Activated CD8-positive, alpha-beta memory T cell treated with anti-CD3 and anti-CD28 coated beads, Interleukin-2, amount 50 U/mL, for 48 hours (primary cell): ENCODE measurements at regions not wholly inside any gene's neighbourhood (a gene's known extent, or its start where the extent isn't known, plus 50 kb on each side); places are given as distances from the start of the nearest gene placed in this dataset.
"Not testable (repeated sequence)": the region's sequence is repeated elsewhere in the genome, so short reads cannot be mapped to it uniquely, and the experiment has no call there.

ENCODE experiments used
- DNase-seq: peaks from one replicate; pipeline ENCODE4 v3.0.0-alpha.2; 2020

- no peak for DNase-seq
Observed at GRCh38 chr2:194721227-194721626, 935.8 kb upstream of the SLC39A10 start.

- DNase-seq, result no peak
Observed at GRCh38 chr2:194720462-194720861, 936.6 kb upstream of the SLC39A10 start.

DNA sequence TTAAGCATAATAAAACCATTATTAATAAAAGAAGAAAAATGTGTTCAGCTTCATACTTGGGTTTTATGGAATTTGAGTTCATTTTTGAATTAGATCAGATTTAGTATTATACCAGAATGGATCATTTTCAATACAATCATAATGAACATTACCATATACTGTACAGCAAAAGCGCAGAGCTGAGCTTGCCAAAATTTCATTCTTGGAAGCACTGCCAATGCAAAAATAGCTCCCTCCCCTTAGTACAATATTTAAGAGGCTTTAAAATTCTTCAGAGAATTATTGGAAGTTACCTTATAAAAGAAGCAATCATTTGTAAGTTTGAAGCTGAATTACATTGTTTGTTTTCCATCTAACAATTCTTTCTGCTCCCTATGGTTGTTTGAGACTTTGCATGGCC, 938.1 kb upstream of the SLC39A10 start:
- no peak for DNase-seq

DNA sequence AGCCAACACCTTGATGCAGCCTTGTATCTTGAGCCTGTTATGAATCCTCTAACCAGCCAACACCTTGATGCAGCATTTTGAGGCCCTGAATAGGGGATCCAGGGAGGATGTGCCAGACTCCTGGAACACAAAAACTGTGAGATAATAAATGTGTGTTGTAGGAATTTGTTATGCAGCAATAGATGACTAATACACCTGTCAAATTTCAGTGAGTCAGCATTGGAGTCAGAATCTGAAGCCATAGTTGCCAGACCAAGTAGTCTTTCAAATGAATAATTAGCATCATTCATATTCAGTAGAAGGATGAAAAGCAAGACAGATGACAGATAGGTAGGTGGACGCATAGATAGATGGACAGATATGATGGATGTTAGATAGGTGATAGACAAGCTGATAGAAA, 942.5 kb upstream of the SLC39A10 start:
- no peak for DNase-seq

- DNase-seq, result no peak
Observed at GRCh38 chr2:194709840-194710239, 947.2 kb upstream of the SLC39A10 start.

DNA sequence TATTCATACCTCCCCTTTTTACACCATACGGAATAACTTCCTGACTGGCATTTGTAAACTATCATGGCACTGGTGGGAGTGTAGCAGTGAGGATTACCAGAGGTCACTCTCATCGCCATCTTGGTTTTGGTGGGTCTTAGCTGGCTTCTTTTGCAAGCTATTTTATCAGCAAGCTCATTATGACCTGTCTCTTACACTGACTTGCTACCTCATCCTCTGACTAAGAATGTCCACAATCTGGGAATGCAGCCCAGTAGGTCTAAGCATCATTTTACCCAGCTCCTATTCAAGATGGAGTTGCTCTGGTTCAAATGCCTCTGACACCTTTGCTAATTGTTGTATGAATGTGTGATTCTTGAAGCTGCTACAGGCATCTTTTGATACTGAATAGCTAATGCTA, 950.8 kb upstream of the SLC39A10 start:
- no peak for DNase-seq

DNA sequence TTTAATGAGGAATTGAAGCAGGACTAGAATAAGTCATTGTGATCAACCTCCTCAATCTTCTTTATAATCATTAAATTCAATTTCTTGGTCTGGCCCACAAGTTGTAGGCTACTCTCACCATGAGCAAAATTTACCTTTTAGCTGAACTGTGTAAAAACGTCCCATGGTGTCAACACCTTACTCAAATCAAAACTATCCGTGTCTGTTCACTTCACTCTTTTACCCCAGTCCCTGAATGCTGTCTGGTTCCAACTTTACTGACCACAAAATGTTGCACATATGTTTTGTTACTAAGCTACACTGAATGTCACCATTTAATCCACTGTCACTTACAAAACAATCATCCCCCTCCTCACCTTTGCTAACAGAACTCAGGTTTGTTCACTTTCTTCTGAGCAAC, 951.6 kb upstream of the SLC39A10 start:
- no peak for DNase-seq

DNA sequence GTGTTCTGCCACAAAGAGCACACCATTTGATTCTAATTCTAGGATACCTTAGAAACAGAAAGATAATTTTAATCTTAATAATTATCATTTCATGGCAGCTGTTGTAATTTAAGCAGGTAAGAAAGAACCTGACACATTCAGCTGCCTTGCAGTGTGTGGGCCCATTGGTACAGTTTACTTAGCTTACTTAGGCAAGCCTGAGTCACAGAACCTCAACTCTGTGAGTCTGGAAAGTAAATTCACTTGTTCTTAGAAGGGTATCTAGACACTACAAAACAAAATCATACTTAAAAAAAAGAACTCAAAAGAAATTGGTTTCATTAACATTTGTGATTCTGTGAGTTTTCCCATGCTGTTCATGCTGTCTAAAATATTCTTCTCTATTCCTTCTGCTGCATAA, 956.3 kb upstream of the SLC39A10 start:
- no peak for DNase-seq

DNA sequence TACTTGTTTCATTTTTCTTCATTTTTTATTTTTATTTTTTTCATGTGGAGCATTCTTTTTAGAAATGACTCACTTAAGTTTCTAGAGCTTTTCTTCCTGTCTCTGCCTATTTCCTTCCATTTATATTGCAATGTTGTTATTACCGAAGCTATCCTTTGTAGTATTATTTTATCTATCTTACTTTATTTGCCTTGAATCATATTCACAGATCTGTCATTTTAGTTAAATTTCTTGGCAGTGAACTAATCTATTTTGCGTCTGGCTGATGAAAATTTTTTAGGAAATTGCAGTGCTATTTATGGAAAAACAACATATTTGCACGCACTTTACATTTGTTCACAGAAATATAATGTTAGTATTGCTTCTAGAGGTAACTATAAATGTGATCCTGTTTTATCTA, 956.9 kb upstream of the SLC39A10 start:
- DNase-seq, result no peak

DNA sequence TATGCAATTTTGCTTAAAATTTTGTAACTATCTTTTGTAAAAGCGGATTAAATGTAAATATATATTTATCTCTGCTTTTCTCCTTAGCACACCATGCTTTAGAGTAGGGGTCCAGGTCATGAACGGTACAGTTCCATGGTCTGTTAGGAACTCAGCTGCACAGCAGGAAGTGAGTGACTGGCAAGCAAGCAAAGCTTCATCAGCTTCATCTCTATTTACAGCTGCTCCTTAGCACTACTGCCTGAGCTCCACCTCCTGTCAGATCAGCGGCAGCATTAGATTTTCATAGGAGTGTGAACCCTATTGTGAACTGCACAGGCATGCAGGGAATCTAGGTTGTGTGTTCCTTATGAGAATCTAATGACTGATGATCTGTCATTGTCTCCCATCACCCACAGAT, 959.0 kb upstream of the SLC39A10 start:
- no peak for DNase-seq

GRCh38 chr2:194697439-194697838, 959.6 kb upstream of the SLC39A10 start:
- DNase-seq, result no peak

- no peak for DNase-seq
Observed at GRCh38 chr2:194696690-194697089, 960.3 kb upstream of the SLC39A10 start.

- DNase-seq, result no peak
Observed at GRCh38 chr2:194686569-194686968, 970.5 kb upstream of the SLC39A10 start.

DNA sequence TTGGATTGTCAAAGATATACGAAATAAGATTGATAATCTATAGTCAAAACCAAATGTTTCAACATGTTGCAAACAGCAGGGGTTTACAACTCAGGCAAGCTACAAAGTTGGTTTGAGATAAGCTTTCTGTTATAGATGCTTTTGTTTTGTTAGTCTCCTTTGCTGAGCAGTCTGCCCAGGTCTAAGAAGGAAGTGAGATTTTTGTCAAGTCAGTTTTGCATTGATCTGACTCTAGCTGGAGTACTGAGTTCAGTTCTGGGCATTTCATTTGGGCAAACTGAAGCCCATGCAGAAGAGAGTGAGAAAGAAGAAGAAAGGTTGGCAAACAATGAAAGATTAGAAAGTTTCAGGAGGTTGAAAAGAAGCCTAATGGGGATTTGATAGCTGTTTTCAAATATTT, 983.0 kb upstream of the SLC39A10 start:
- DNase-seq, result no peak

- DNase-seq, result no peak
Observed at GRCh38 chr2:194672994-194673393, 984.0 kb upstream of the SLC39A10 start.

GRCh38 chr2:194661431-194661830, 995.6 kb upstream of the SLC39A10 start:
- no peak for DNase-seq

GRCh38 chr2:194639057-194639456, 1018.0 kb upstream of the SLC39A10 start:
- not testable (repeated sequence) for DNase-seq

GRCh38 chr2:194621945-194622344, 1035.1 kb upstream of the SLC39A10 start:
- DNase-seq, result no peak

GRCh38 chr2:194619366-194619765, 1037.7 kb upstream of the SLC39A10 start:
- DNase-seq, result no peak

DNA sequence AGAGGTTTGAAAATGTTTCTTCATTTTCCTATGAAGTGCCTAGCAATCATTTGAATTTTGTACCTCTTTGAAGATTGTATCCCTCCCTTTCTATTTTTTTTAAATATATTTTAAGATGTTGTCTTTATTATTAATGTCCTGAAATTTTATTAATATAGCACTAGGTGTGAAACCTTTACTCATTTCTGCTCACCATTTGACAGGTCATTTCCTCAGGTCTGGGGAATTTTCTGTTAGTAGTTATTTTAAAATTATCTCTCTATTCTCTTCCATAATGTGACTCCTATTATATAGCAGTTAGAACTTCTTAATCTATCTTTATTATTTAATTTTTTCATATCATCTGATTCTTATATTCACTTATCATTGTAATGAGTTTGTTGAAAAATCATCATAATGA, 1038.6 kb upstream of the SLC39A10 start:
- no peak for DNase-seq

DNA sequence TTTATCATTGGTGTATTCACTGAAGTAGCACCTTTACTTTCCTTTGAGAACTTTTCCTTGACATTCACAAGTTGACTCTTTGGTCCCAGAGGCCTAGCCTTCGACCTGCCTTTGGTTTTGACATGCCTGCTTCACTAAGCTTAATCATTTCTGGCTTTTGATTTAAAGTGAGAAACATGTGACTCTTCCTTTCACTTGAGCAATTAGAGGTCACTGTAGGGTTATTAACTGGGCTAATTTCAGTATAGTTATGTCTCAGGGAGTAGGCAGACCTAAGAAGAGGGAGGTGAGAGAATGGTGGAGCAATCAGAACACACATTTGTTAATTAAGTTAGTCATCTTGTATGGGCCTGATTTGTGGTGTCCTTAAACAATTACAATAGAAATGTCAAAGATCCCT, 1040.7 kb upstream of the SLC39A10 start:
- no peak for DNase-seq

GRCh38 chr2:194610297-194610696, 1046.7 kb upstream of the SLC39A10 start:
- DNase-seq, result no peak

- DNase-seq, result no peak
Observed at GRCh38 chr2:194603429-194603828, 1053.6 kb upstream of the SLC39A10 start.

DNA sequence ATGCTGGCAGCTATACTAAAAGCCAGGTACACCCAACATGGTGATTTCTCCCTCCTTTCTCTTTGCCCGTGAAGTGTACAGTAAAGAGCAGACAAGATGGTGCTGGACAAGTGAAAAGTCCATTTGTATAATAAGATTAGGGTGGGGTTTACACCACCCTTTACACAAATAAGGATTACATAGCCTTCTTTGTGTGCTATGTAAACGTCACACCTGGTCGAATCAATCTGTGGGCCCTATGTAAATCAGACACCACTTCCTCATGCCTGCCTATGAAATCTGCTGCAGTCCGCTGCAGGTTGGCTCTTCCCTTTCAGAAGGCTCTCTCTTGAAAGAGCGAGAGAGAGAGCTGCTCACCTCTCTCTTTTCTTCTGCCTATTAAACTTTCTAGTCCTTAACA, 1054.3 kb upstream of the SLC39A10 start:
- no peak for DNase-seq

DNA sequence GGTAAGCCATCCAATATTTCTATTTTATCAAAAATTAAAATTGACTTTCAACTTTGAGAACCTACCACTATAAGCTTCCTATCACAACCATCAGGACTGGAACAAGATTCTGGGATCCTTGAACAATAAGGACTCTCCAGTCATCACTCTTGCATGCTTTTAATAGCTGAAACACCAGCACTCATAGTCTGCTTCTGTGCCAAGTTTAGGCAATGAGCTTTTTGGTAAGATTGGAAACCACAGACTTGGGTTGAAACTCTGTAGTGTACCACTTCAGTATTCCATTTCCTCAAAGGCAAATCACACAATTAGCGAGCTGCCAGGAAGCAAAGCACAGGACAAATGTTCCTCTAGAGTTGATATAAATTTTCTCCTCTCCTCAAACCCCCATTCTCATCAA, 1065.8 kb upstream of the SLC39A10 start:
- DNase-seq, result no peak

- no peak for DNase-seq
Observed at GRCh38 chr2:194587739-194588270, 1069.2 kb upstream of the SLC39A10 start.
